ENCODE measurements at regions not wholly inside any gene's neighbourhood (a gene's known extent, or its start where the extent isn't known, plus 50 kb on each side); places are given as distances from the start of the nearest gene placed in this dataset.

DNA sequence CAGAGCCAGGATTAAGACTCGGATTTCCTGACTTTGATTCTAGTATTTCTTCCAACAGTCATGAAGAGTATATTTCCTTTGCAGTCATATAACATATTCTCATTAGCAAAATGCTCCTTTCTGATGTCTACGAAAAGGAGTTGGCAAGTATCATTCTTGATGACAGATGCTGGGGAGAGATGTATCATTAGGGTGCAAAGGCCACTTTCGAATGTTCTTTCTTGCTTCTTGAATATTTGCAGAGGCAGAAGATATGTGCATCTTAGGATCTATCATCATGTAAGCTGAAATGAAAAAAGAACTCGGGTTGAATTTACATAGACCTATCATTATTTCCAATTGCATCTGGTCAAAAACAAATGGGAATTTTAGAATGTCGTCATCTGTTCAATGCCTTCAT, 294.4 kb downstream of the BAMBI start:
- TF ChIP-seq CTCF (IDR thresholded peaks at IDR 0.05; ENCODE audit: insufficient read depth, low read depth, low read length) (no peak), EZH2 (IDR thresholded peaks at IDR 0.05; ENCODE audit: insufficient read depth, low read length) (no peak)
